SK-N-SH treated with all-trans-retinoic acid at 6 μM for 48 hours (cell line): ENCODE measurements at regions not wholly inside any gene's neighbourhood (a gene's known extent, or its start where the extent isn't known, plus 50 kb on each side); places are given as distances from the start of the nearest gene placed in this dataset.

Experiments
- ARNTL ChIP-seq: fragments of 450-650 bp; formaldehyde crosslinking; IDR thresholded peaks from 2 replicates; pipeline ENCODE4 v1.5.0; 2020; ENCODE audit warnings: low read depth, mild to moderate bottlenecking, moderate library complexity, borderline replicate concordance
- BACH2 ChIP-seq: fragments of 250-450 bp; sonication (Bioruptor Pico); IDR thresholded peaks from 2 replicates; pipeline ENCODE4 v1.9.0; 2021; ENCODE audit warnings: mild to moderate bottlenecking, borderline replicate concordance
- CSDC2 ChIP-seq: fragments of 250-450 bp; sonication (Bioruptor Pico); IDR thresholded peaks from 2 replicates; pipeline ENCODE4 v1.5.0; 2020; ENCODE audit warnings: mild to moderate bottlenecking, moderate library complexity
- ESRRG ChIP-seq: fragments of 250-450 bp; sonication (Bioruptor Pico); IDR thresholded peaks from 2 replicates; pipeline ENCODE4 v1.6.1; 2021; ENCODE audit warnings: mild to moderate bottlenecking
- GLIS3 ChIP-seq: fragments of 250-450 bp; sonication (Bioruptor Pico); IDR thresholded peaks from 2 replicates; pipeline ENCODE4 v1.5.0; 2020; ENCODE audit warnings: mild to moderate bottlenecking, moderate library complexity
- OSR1 ChIP-seq: fragments of 250-450 bp; sonication (Bioruptor Pico); IDR thresholded peaks from 2 replicates; pipeline ENCODE4 v1.8.0; 2022; ENCODE audit warnings: moderate library complexity, mild to moderate bottlenecking, inconsistent platforms
- RARB ChIP-seq: fragments of 250-450 bp; sonication (Bioruptor Pico); IDR thresholded peaks from 2 replicates; pipeline ENCODE4 v1.8.0; 2021; ENCODE audit warnings: mild to moderate bottlenecking, moderate library complexity
- TOX ChIP-seq: fragments of 250-450 bp; sonication (Bioruptor Pico); IDR thresholded peaks from 2 replicates; pipeline ENCODE4 v1.8.0; 2021; ENCODE audit warnings: mild to moderate bottlenecking, moderate library complexity, borderline replicate concordance
- ZC3H10 ChIP-seq: fragments of 250-450 bp; sonication (Bioruptor Pico); IDR thresholded peaks from 2 replicates; pipeline ENCODE4 v1.5.1; 2021; ENCODE audit warnings: mild to moderate bottlenecking, moderate library complexity
- ZFP3 ChIP-seq: fragments of 250-450 bp; sonication (Bioruptor Pico); IDR thresholded peaks from 2 replicates; pipeline ENCODE4 v1.5.0; 2020; ENCODE audit warnings: mild to moderate bottlenecking, moderate library complexity
- ZFP30 ChIP-seq: fragments of 450-650 bp; formaldehyde crosslinking; IDR thresholded peaks from 2 replicates; pipeline ENCODE4 v1.5.0; 2022; ENCODE audit warnings: mild to moderate bottlenecking, moderate library complexity
- TF ChIP-seq, protein P1 (sequence below): fragments of 250-450 bp; sonication (Bioruptor Pico); IDR thresholded peaks from 2 replicates; pipeline ENCODE4 v1.8.0; 2020; ENCODE audit warnings: mild to moderate bottlenecking, moderate library complexity, borderline replicate concordance
- TF ChIP-seq, protein P2 (sequence below): fragments of 250-450 bp; sonication (Bioruptor Pico); IDR thresholded peaks from 2 replicates; pipeline ENCODE4 v1.8.0; 2021; ENCODE audit warnings: low read depth, mild to moderate bottlenecking, moderate library complexity, borderline replicate concordance

DNA sequence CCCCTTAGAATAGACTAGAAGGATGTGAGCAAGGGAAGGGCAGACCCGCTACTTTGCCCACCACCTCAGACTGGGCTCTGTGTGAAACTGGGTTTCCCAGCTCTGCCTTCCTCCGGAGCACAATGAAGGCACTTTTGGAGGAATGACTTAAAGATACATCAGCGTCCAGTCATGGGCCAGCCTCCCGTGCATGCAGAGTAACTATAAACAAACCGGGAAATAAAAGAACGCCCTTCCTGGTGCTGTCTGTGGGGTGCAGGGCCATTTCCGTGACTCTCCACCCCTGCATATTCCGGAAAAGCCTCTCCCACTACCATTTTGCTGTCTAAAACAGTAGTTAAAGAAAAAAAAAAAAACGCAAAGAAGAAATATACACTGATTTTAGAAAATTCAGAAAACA lies 165.9 kb upstream of the IRX4 start:
- TF ChIP-seq CSDC2 (CRISPR knock-in tag) (no peak), ZC3H10 (no peak), GLIS3 (CRISPR knock-in tag) (no peak), RARB (CRISPR knock-in tag) (no peak), ARNTL (CRISPR knock-in tag) (no peak), ZFP30 (CRISPR knock-in tag) (no peak), BACH2 (CRISPR knock-in tag) (no peak), ZFP3 (CRISPR knock-in tag) (no peak), TOX (CRISPR knock-in tag) (no peak), ESRRG (CRISPR knock-in tag) (no peak), OSR1 (CRISPR knock-in tag) (no peak)
- TF ChIP-seq, protein P1, sequence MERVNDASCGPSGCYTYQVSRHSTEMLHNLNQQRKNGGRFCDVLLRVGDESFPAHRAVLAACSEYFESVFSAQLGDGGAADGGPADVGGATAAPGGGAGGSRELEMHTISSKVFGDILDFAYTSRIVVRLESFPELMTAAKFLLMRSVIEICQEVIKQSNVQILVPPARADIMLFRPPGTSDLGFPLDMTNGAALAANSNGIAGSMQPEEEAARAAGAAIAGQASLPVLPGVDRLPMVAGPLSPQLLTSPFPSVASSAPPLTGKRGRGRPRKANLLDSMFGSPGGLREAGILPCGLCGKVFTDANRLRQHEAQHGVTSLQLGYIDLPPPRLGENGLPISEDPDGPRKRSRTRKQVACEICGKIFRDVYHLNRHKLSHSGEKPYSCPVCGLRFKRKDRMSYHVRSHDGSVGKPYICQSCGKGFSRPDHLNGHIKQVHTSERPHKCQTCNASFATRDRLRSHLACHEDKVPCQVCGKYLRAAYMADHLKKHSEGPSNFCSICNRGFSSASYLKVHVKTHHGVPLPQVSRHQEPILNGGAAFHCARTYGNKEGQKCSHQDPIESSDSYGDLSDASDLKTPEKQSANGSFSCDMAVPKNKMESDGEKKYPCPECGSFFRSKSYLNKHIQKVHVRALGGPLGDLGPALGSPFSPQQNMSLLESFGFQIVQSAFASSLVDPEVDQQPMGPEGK (CRISPR knock-in tag): no peak
- TF ChIP-seq, protein P2, sequence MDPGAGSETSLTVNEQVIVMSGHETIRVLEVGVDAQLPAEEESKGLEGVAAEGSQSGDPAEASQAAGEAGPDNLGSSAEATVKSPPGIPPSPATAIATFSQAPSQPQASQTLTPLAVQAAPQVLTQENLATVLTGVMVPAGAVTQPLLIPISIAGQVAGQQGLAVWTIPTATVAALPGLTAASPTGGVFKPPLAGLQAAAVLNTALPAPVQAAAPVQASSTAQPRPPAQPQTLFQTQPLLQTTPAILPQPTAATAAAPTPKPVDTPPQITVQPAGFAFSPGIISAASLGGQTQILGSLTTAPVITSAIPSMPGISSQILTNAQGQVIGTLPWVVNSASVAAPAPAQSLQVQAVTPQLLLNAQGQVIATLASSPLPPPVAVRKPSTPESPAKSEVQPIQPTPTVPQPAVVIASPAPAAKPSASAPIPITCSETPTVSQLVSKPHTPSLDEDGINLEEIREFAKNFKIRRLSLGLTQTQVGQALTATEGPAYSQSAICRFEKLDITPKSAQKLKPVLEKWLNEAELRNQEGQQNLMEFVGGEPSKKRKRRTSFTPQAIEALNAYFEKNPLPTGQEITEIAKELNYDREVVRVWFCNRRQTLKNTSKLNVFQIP (CRISPR knock-in tag): no peak
